ENCODE measurements at regions not wholly inside any gene's neighbourhood (a gene's known extent, or its start where the extent isn't known, plus 50 kb on each side); places are given as distances from the start of the nearest gene placed in this dataset.
"Not testable (repeated sequence)": the region's sequence is repeated elsewhere in the genome, so short reads cannot be mapped to it uniquely, and the experiment has no call there.

DNA sequence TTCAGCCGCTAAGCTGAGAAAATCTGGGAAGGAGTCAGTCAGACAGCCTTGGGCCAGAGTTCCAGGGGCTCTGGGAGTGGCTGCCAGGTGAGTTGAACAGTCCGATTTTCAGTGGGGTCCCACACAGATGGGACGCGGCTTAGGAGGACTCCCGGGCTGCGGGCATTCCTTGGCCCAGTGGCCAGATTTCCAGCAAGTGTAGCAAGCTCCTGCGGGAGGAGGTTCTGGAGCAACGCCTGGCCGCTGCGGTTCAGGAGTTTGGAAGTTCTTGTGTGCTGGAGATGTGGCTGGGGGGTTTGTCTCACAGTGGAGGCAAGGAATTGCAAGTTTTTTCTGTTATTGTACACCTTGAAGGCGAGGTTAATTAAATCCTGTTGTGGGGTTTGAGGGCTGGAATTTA lies 1020.1 kb upstream of the MANEA start:
- TF ChIP-seq, protein P1, sequence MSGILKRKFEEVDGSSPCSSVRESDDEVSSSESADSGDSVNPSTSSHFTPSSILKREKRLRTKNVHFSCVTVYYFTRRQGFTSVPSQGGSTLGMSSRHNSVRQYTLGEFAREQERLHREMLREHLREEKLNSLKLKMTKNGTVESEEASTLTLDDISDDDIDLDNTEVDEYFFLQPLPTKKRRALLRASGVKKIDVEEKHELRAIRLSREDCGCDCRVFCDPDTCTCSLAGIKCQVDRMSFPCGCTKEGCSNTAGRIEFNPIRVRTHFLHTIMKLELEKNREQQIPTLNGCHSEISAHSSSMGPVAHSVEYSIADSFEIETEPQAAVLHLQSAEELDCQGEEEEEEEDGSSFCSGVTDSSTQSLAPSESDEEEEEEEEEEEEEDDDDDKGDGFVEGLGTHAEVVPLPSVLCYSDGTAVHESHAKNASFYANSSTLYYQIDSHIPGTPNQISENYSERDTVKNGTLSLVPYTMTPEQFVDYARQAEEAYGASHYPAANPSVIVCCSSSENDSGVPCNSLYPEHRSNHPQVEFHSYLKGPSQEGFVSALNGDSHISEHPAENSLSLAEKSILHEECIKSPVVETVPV (CRISPR knock-in tag; IDR thresholded peaks at IDR 0.05), result not testable (repeated sequence)
- TF ChIP-seq, protein P2, sequence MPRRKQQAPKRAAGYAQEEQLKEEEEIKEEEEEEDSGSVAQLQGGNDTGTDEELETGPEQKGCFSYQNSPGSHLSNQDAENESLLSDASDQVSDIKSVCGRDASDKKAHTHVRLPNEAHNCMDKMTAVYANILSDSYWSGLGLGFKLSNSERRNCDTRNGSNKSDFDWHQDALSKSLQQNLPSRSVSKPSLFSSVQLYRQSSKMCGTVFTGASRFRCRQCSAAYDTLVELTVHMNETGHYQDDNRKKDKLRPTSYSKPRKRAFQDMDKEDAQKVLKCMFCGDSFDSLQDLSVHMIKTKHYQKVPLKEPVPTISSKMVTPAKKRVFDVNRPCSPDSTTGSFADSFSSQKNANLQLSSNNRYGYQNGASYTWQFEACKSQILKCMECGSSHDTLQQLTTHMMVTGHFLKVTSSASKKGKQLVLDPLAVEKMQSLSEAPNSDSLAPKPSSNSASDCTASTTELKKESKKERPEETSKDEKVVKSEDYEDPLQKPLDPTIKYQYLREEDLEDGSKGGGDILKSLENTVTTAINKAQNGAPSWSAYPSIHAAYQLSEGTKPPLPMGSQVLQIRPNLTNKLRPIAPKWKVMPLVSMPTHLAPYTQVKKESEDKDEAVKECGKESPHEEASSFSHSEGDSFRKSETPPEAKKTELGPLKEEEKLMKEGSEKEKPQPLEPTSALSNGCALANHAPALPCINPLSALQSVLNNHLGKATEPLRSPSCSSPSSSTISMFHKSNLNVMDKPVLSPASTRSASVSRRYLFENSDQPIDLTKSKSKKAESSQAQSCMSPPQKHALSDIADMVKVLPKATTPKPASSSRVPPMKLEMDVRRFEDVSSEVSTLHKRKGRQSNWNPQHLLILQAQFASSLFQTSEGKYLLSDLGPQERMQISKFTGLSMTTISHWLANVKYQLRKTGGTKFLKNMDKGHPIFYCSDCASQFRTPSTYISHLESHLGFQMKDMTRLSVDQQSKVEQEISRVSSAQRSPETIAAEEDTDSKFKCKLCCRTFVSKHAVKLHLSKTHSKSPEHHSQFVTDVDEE (CRISPR knock-in tag; IDR thresholded peaks at IDR 0.05), result not testable (repeated sequence)

Data from SK-N-SH treated with all-trans-retinoic acid at 6 μM for 48 hours (cell line).